ENCODE measurements at regions not wholly inside any gene's neighbourhood (a gene's known extent, or its start where the extent isn't known, plus 50 kb on each side); places are given as distances from the start of the nearest gene placed in this dataset.

DNA sequence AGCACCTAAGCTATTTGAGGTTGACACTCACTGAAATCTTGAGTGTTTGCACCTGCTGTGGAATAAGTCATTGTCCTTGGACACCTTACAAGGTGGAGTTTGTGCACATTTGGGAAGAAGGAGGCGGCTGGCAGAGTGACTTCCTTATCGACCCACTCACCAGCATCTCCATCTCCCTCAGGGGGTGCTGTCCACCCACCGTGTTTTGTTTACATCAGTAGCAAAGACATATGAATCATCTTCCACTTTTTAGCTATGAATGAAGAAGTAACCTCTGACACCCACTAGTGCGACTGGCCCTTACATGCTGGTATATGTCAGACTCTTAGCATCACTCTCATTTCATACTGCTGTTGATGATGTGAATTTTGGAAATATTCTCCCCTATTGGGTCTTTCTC is 119.5 kb upstream of the SGK1 start:
- Histone ChIP-seq H3K79me2 (ENCODE audit: low read length) (no peaks in the 10 kb centered on the region), H4K20me1 (ENCODE audit: insufficient read depth, low read length) (no peaks in the 10 kb centered on the region), H3K4me3 (ENCODE audit: low read length) (0 out of 2 replicates have a peak overlapping the region, but pooled peaks have one; percentile 4), H3K27ac (ENCODE audit: low read length) (no peak overlapping the region), H3K9ac (ENCODE audit: low read length) (no peak overlapping the region), H3K27me3 (replicated peaks; ENCODE audit: insufficient read depth, low read length) (no peaks in the 10 kb centered on the region), H3K36me3 (replicated peaks; ENCODE audit: insufficient read depth, low read length) (no peaks in the 10 kb centered on the region), H3K4me2 (ENCODE audit: low read depth, low read length) (peak overlapping the region; percentile 41), H3F3A (ENCODE audit: insufficient read depth, low read length) (no peaks in the 10 kb centered on the region), H3K9me3 (replicated peaks; ENCODE audit: insufficient read depth, low read length) (no peaks in the 10 kb centered on the region), H3K9me2 (replicated peaks; ENCODE audit: insufficient read depth, low read length) (no peaks in the 10 kb centered on the region), H3K4me1 (ENCODE audit: low read length) (peaks cover 13% of the 10 kb centered on the region), H2AFZ (ENCODE audit: low read length) (no peak overlapping the region; the same call in 1 of the 2 replicates)
- no peak for TF ChIP-seq EZH2 (optimal IDR thresholded peaks at IDR 0.05; ENCODE audit: low read depth, low read length)
- TF ChIP-seq EZH2phosphoT487 (IDR thresholded peaks at IDR 0.05; ENCODE audit: low read length), result no peak
- TF ChIP-seq, protein P1, sequence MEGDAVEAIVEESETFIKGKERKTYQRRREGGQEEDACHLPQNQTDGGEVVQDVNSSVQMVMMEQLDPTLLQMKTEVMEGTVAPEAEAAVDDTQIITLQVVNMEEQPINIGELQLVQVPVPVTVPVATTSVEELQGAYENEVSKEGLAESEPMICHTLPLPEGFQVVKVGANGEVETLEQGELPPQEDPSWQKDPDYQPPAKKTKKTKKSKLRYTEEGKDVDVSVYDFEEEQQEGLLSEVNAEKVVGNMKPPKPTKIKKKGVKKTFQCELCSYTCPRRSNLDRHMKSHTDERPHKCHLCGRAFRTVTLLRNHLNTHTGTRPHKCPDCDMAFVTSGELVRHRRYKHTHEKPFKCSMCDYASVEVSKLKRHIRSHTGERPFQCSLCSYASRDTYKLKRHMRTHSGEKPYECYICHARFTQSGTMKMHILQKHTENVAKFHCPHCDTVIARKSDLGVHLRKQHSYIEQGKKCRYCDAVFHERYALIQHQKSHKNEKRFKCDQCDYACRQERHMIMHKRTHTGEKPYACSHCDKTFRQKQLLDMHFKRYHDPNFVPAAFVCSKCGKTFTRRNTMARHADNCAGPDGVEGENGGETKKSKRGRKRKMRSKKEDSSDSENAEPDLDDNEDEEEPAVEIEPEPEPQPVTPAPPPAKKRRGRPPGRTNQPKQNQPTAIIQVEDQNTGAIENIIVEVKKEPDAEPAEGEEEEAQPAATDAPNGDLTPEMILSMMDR (IDR thresholded peaks at IDR 0.05; ENCODE audit: low read length), result no peak
- DNase-seq, result peak; percentile 15

GRCh38 chr6:134436950-134437349 is 119.0 kb upstream of the SGK1 start:
- 0 out of 2 replicates have a peak overlapping the region, but pooled peaks have one; percentile 4 for H3K4me3 ChIP-seq (ENCODE audit: low read length)
- H3K4me1 ChIP-seq (ENCODE audit: low read length), result peaks cover 13% of the 10 kb centered on the region
- H3K9ac ChIP-seq (ENCODE audit: low read length), result no peak overlapping the region
- H3K27me3 ChIP-seq (replicated peaks; ENCODE audit: insufficient read depth, low read length), result no peaks in the 10 kb centered on the region
- peak; percentile 37 for DNase-seq
- H3K79me2 ChIP-seq (ENCODE audit: low read length), result no peaks in the 10 kb centered on the region
- H3K4me2 ChIP-seq (ENCODE audit: low read depth, low read length), result peak overlapping the region; percentile 41
- TF ChIP-seq EZH2phosphoT487 (IDR thresholded peaks at IDR 0.05; ENCODE audit: low read length), result no peak
- TF ChIP-seq, protein P1 (IDR thresholded peaks at IDR 0.05; ENCODE audit: low read length), result no peak
- H3K9me3 ChIP-seq (replicated peaks; ENCODE audit: insufficient read depth, low read length), result no peaks in the 10 kb centered on the region
- H3K27ac ChIP-seq (ENCODE audit: low read length), result no peak overlapping the region
- H2AFZ ChIP-seq (ENCODE audit: low read length), result no peak overlapping the region; the same call in 1 of the 2 replicates
- H3K9me2 ChIP-seq (replicated peaks; ENCODE audit: insufficient read depth, low read length), result no peaks in the 10 kb centered on the region
- no peaks in the 10 kb centered on the region for H3K36me3 ChIP-seq (replicated peaks; ENCODE audit: insufficient read depth, low read length)
- H4K20me1 ChIP-seq (ENCODE audit: insufficient read depth, low read length), result no peaks in the 10 kb centered on the region
- H3F3A ChIP-seq (ENCODE audit: insufficient read depth, low read length), result no peaks in the 10 kb centered on the region

DNA sequence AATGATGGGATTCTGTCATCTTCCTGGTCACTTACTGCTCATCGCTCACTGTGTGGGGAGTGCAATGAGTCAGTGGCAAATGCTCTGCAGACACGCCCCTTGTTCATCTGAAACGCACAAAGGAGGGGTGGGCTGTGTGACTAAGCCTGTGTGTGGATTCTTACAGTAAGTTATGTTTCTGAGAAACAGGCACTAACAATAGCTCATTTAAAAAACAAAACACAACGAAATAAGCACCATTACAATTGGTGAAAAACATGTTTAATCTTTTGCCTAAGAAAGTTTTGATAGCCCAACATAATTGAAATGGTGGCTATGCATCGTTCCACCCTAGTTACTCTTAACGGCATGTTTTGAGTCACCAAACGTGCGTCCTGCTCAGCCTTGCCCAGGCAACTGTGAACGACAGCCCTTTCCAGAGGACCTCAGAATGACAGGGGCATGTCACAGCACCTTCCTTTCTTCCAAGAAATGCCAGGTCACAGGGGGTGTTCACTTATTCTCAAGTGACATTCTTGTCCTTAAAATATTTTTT is 118.4 kb upstream of the SGK1 start:
- Histone ChIP-seq H3K27ac (ENCODE audit: low read length) (no peak overlapping the region), H3K9ac (ENCODE audit: low read length) (no peak overlapping the region), H3K9me2 (replicated peaks; ENCODE audit: insufficient read depth, low read length) (no peaks in the 10 kb centered on the region), H3K9me3 (replicated peaks; ENCODE audit: insufficient read depth, low read length) (no peaks in the 10 kb centered on the region), H4K20me1 (ENCODE audit: insufficient read depth, low read length) (no peaks in the 10 kb centered on the region), H3K27me3 (replicated peaks; ENCODE audit: insufficient read depth, low read length) (no peaks in the 10 kb centered on the region), H3K4me2 (ENCODE audit: low read depth, low read length) (no peak overlapping the region), H3K4me3 (ENCODE audit: low read length) (no peak overlapping the region), H3K79me2 (ENCODE audit: low read length) (no peaks in the 10 kb centered on the region), H3F3A (ENCODE audit: insufficient read depth, low read length) (no peaks in the 10 kb centered on the region), H3K4me1 (ENCODE audit: low read length) (peaks cover 13% of the 10 kb centered on the region), H2AFZ (ENCODE audit: low read length) (no peak overlapping the region), H3K36me3 (replicated peaks; ENCODE audit: insufficient read depth, low read length) (no peaks in the 10 kb centered on the region)
- DNase-seq, result no peak
- TF ChIP-seq EZH2 (optimal IDR thresholded peaks at IDR 0.05; ENCODE audit: low read depth, low read length), result no peak
- TF ChIP-seq, protein P1 (IDR thresholded peaks at IDR 0.05; ENCODE audit: low read length), result no peak
- no peak for TF ChIP-seq EZH2phosphoT487 (IDR thresholded peaks at IDR 0.05; ENCODE audit: low read length)
